ENCODE measurements at regions not wholly inside any gene's neighbourhood (a gene's known extent, or its start where the extent isn't known, plus 50 kb on each side); places are given as distances from the start of the nearest gene placed in this dataset.
"Not testable (repeated sequence)": the region's sequence is repeated elsewhere in the genome, so short reads cannot be mapped to it uniquely, and the experiment has no call there.

- ChIA-PET POLR2A (no interaction called here), CTCF (interaction anchor here (0.6 kb wide), 1 partner anchor 1615 kb away, joined by 3 read pairs; no protein-coding TSS in a partner anchor)
- intact Hi-C loops (cut with micrococcal nuclease), result no loop called here
- ATAC-seq (no peak), DNase-seq (no peak)
- no peaks in the 10 kb centered on the region for H3K27me3 Mint-ChIP-seq
- no peak overlapping the region for H3K27ac Mint-ChIP-seq
- no peak overlapping the region for H3K4me3 Mint-ChIP-seq
- no peaks in the 10 kb centered on the region for H3K36me3 Mint-ChIP-seq (ENCODE audit: low read depth)
- H3K9me3 Mint-ChIP-seq, result peaks cover 2% of the 10 kb centered on the region
- H3K4me1 Mint-ChIP-seq (ENCODE audit: low read depth), result no peaks in the 10 kb centered on the region
- no peak for TF ChIP-seq CTCF (IDR thresholded peaks at IDR 0.05)
Measured at GRCh38 chr4:116180157-116180601, 905.2 kb downstream of the TRAM1L1 start.

- H3K27ac Mint-ChIP-seq; H3K9me3 Mint-ChIP-seq; CTCF ChIA-PET; H3K27me3 Mint-ChIP-seq; ATAC-seq; DNase-seq; POLR2A ChIA-PET; H3K4me3 Mint-ChIP-seq; intact Hi-C loops (cut with micrococcal nuclease); H3K36me3 Mint-ChIP-seq (ENCODE audit: low read depth); H3K4me1 Mint-ChIP-seq (ENCODE audit: low read depth): not testable (repeated sequence)
Measured at GRCh38 chr4:116151371-116151770, 934.0 kb downstream of the TRAM1L1 start.

GRCh38 chr4:116150152-116150551, 935.2 kb downstream of the TRAM1L1 start:
- Mint-ChIP-seq H3K9me3 (peaks cover under 1% of the 10 kb centered on the region), H3K27ac (no peak overlapping the region), H3K27me3 (no peaks in the 10 kb centered on the region), H3K4me3 (no peak overlapping the region), H3K4me1 (ENCODE audit: low read depth) (no peaks in the 10 kb centered on the region), H3K36me3 (ENCODE audit: low read depth) (no peaks in the 10 kb centered on the region)
- no peak for TF ChIP-seq CTCF (IDR thresholded peaks at IDR 0.05)
- ATAC-seq, result no peak
- POLR2A ChIA-PET, result no interaction called here
- intact Hi-C loops (cut with micrococcal nuclease), result no loop called here
- DNase-seq, result no peak
- CTCF ChIA-PET, result no interaction called here

GRCh38 chr4:116143198-116143597, 942.2 kb downstream of the TRAM1L1 start:
- intact Hi-C loops (cut with micrococcal nuclease), result no loop called here
- no peak for TF ChIP-seq CTCF (IDR thresholded peaks at IDR 0.05)
- H3K27me3 Mint-ChIP-seq, result no peaks in the 10 kb centered on the region
- DNase-seq (no peak), ATAC-seq (no peak)
- no peaks in the 10 kb centered on the region for H3K4me1 Mint-ChIP-seq (ENCODE audit: low read depth)
- H3K4me3 Mint-ChIP-seq, result no peak overlapping the region
- H3K27ac Mint-ChIP-seq, result no peak overlapping the region
- H3K36me3 Mint-ChIP-seq (ENCODE audit: low read depth), result no peaks in the 10 kb centered on the region
- peaks cover 3% of the 10 kb centered on the region for H3K9me3 Mint-ChIP-seq
- ChIA-PET POLR2A (no interaction called here), CTCF (no interaction called here)

- no peak for DNase-seq
- POLR2A ChIA-PET, result no interaction called here
- Mint-ChIP-seq H3K36me3 (ENCODE audit: low read depth) (no peaks in the 10 kb centered on the region), H3K4me1 (ENCODE audit: low read depth) (no peaks in the 10 kb centered on the region), H3K27me3 (no peaks in the 10 kb centered on the region), H3K4me3 (no peak overlapping the region), H3K27ac (no peak overlapping the region), H3K9me3 (peaks cover 1% of the 10 kb centered on the region)
- no peak for ATAC-seq
- CTCF ChIA-PET, result no interaction called here
- no peak for TF ChIP-seq CTCF (IDR thresholded peaks at IDR 0.05)
- intact Hi-C loops (cut with micrococcal nuclease), result no loop called here
Measured at GRCh38 chr4:116132946-116133345, 952.4 kb downstream of the TRAM1L1 start.

GRCh38 chr4:116126794-116127193, 958.6 kb downstream of the TRAM1L1 start:
- intact Hi-C loops (cut with micrococcal nuclease), result no loop called here
- no peaks in the 10 kb centered on the region for H3K27me3 Mint-ChIP-seq
- CTCF ChIA-PET, result no interaction called here
- no peak overlapping the region for H3K4me3 Mint-ChIP-seq
- no peak for TF ChIP-seq CTCF (IDR thresholded peaks at IDR 0.05)
- POLR2A ChIA-PET, result no interaction called here
- ATAC-seq, result no peak
- H3K36me3 Mint-ChIP-seq (ENCODE audit: low read depth), result no peaks in the 10 kb centered on the region
- H3K4me1 Mint-ChIP-seq (ENCODE audit: low read depth), result no peaks in the 10 kb centered on the region
- H3K9me3 Mint-ChIP-seq, result peaks cover 5% of the 10 kb centered on the region
- DNase-seq, result no peak
- no peak overlapping the region for H3K27ac Mint-ChIP-seq

All from activated CD8-positive, alpha-beta T cell treated with anti-CD3 and anti-CD28 coated beads for 36 hours (primary cell).